SU-DHL-6 (cell line): ENCODE measurements at regions not wholly inside any gene's neighbourhood (a gene's known extent, or its start where the extent isn't known, plus 50 kb on each side); places are given as distances from the start of the nearest gene placed in this dataset.

Experiments used
- CTCF ChIP-seq: fragments of 200-600 bp; sonication (generic); IDR thresholded peaks from one replicate; pipeline ENCODE4 v1.5.1; 2017; ENCODE audit warnings: antibody characterized with exemption, mild to moderate bottlenecking, low read length, moderate library complexity; ENCODE audit not compliant: insufficient read depth, poor library complexity, severe bottlenecking
- EZH2phosphoT487 ChIP-seq: fragments of 200-600 bp; sonication (generic), shearing (Covaris generic); conservative IDR thresholded peaks from 2 replicates; pipeline ENCODE4 v1.6.1; 2018; ENCODE audit warnings: mild to moderate bottlenecking, antibody characterized with exemption, low read length, moderate library complexity, mixed read lengths

GRCh38 chr15:77744398-77744797, 111.7 kb upstream of the LINGO1 start:
- TF ChIP-seq CTCF (no peak), EZH2phosphoT487 (no peak)
